ENCODE measurements at regions not wholly inside any gene's neighbourhood (a gene's known extent, or its start where the extent isn't known, plus 50 kb on each side); places are given as distances from the start of the nearest gene placed in this dataset.

DNA sequence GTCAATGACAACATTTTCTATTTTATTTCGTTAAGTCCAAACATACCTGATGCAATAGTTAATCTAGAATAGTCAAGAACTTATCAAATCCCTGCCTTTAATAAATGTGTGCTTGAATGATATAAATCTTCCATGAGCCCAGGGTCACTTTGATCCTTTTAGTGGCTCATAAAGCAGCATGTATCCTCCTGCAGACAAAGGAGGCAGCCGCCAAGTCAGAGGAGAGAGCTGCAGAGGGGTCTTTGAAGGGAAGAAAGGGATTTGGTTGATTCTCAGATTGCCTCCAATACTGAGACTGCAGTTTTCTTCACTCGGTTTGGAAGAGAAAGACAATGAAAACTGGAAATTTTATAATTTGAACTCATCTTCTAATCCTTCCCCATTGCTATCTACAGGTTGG is 378.4 kb upstream of the PIK3C3 start:
- Mint-ChIP-seq H3K27me3 (ENCODE audit: insufficient read depth, unreplicated experiment) (peaks cover 2% of the 10 kb centered on the region), H3K4me1 (ENCODE audit: low read depth, unreplicated experiment) (no peaks in the 10 kb centered on the region), H3K36me3 (ENCODE audit: insufficient read depth, unreplicated experiment) (no peaks in the 10 kb centered on the region), H3K4me3 (ENCODE audit: unreplicated experiment) (no peak overlapping the region), H3K9me3 (ENCODE audit: unreplicated experiment) (no peaks in the 10 kb centered on the region), H3K27ac (ENCODE audit: unreplicated experiment) (no peak overlapping the region)
- TF ChIP-seq, protein P1, sequence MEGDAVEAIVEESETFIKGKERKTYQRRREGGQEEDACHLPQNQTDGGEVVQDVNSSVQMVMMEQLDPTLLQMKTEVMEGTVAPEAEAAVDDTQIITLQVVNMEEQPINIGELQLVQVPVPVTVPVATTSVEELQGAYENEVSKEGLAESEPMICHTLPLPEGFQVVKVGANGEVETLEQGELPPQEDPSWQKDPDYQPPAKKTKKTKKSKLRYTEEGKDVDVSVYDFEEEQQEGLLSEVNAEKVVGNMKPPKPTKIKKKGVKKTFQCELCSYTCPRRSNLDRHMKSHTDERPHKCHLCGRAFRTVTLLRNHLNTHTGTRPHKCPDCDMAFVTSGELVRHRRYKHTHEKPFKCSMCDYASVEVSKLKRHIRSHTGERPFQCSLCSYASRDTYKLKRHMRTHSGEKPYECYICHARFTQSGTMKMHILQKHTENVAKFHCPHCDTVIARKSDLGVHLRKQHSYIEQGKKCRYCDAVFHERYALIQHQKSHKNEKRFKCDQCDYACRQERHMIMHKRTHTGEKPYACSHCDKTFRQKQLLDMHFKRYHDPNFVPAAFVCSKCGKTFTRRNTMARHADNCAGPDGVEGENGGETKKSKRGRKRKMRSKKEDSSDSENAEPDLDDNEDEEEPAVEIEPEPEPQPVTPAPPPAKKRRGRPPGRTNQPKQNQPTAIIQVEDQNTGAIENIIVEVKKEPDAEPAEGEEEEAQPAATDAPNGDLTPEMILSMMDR (IDR thresholded peaks at IDR 0.05; ENCODE audit: insufficient read depth in 1 of 2, low read depth in 1 of 2, low read length in 1 of 2, severe bottlenecking in 1 of 2, unreplicated experiment in 1 of 2) = no peak
- Histone ChIP-seq H3K27me3 (replicated peaks; ENCODE audit: control insufficient read depth, insufficient read depth, low read length) (no peaks in the 10 kb centered on the region), H3K4me3 (ENCODE audit: low read depth, low read length) (no peak overlapping the region), H3K4me1 (no peaks in the 10 kb centered on the region), H3K9me3 (no peaks in the 10 kb centered on the region), H3K36me3 (ENCODE audit: control insufficient read depth, insufficient read depth, low read length) (no peaks in the 10 kb centered on the region)
- intact Hi-C loops (cut with micrococcal nuclease; ENCODE audit: unreplicated experiment) = no loop called here
- POLR2A ChIA-PET = no interaction called here
- DNase-seq = no peak
- CTCF ChIA-PET = no interaction called here
- no TSS peak for BruUV-seq (replicated peaks)

DNA sequence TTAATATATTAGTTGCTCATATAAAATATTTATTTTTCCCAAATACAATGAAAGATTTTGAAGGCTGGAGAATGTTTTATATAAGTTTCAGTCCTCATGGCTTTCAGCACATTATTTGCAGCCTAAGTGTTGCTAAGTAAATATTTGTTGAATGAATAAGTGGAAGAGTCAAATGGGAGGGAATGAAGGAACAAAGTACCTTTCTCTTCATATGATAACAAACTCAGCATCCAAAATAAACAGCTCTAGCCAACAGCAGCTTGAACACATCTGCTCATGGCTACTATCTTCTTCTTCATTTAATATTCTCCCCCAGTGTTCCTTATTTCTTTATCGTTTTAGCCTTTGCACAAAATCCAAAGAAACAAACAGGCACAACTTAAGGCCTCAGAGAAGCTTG is 385.2 kb upstream of the PIK3C3 start:
- Mint-ChIP-seq H3K36me3 (ENCODE audit: insufficient read depth, unreplicated experiment) (no peaks in the 10 kb centered on the region), H3K4me1 (ENCODE audit: low read depth, unreplicated experiment) (no peaks in the 10 kb centered on the region), H3K27ac (ENCODE audit: unreplicated experiment) (no peak overlapping the region), H3K9me3 (ENCODE audit: unreplicated experiment) (no peaks in the 10 kb centered on the region), H3K4me3 (ENCODE audit: unreplicated experiment) (no peak overlapping the region), H3K27me3 (ENCODE audit: insufficient read depth, unreplicated experiment) (no peaks in the 10 kb centered on the region)
- no peaks in the 10 kb centered on the region for H3K4me1 ChIP-seq
- no peaks in the 10 kb centered on the region for H3K27me3 ChIP-seq (replicated peaks; ENCODE audit: control insufficient read depth, insufficient read depth, low read length)
- ChIA-PET POLR2A (no interaction called here), CTCF (no interaction called here)
- TF ChIP-seq, protein P1 (IDR thresholded peaks at IDR 0.05; ENCODE audit: insufficient read depth in 1 of 2, low read depth in 1 of 2, low read length in 1 of 2, severe bottlenecking in 1 of 2, unreplicated experiment in 1 of 2) = no peak
- no peak for DNase-seq
- no peak overlapping the region for H3K4me3 ChIP-seq (ENCODE audit: low read depth, low read length)
- no TSS peak for BruUV-seq (replicated peaks)
- intact Hi-C loops (cut with micrococcal nuclease; ENCODE audit: unreplicated experiment) = no loop called here
- H3K9me3 ChIP-seq = no peaks in the 10 kb centered on the region
- H3K36me3 ChIP-seq (ENCODE audit: control insufficient read depth, insufficient read depth, low read length) = no peaks in the 10 kb centered on the region

DNA sequence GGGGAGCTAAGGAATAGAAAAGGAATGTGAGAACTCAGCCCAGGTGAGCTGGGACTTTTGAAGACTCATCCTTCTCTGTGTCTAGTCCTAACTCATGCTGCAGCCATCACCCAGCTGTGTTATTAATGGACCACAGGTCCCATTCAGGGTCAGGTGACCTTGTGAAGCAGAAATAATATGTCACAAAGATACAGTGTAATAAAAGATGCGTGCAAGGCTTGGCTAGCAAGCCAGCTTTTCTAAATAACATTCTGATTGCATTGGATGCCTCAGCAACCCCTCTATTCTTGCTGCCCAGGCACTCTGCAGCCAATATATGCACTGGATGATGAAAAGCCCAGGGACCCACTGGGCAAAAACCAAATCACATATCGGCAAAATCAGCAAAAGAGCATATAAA is 393.1 kb upstream of the PIK3C3 start:
- Histone ChIP-seq H3K4me3 (ENCODE audit: low read depth, low read length) (no peak overlapping the region), H3K9me3 (no peaks in the 10 kb centered on the region), H3K36me3 (ENCODE audit: control insufficient read depth, insufficient read depth, low read length) (no peaks in the 10 kb centered on the region), H3K27me3 (replicated peaks; ENCODE audit: control insufficient read depth, insufficient read depth, low read length) (no peaks in the 10 kb centered on the region), H3K4me1 (no peaks in the 10 kb centered on the region)
- TF ChIP-seq, protein P1 (IDR thresholded peaks at IDR 0.05; ENCODE audit: insufficient read depth in 1 of 2, low read depth in 1 of 2, low read length in 1 of 2, severe bottlenecking in 1 of 2, unreplicated experiment in 1 of 2) = no peak
- ChIA-PET CTCF (no interaction called here), POLR2A (no interaction called here)
- Mint-ChIP-seq H3K9me3 (ENCODE audit: unreplicated experiment) (no peaks in the 10 kb centered on the region), H3K4me1 (ENCODE audit: low read depth, unreplicated experiment) (no peaks in the 10 kb centered on the region), H3K4me3 (ENCODE audit: unreplicated experiment) (no peak overlapping the region), H3K27me3 (ENCODE audit: insufficient read depth, unreplicated experiment) (no peaks in the 10 kb centered on the region), H3K36me3 (ENCODE audit: insufficient read depth, unreplicated experiment) (no peaks in the 10 kb centered on the region), H3K27ac (ENCODE audit: unreplicated experiment) (no peak overlapping the region)
- intact Hi-C loops (cut with micrococcal nuclease; ENCODE audit: unreplicated experiment) = no loop called here
- DNase-seq = no peak
- BruUV-seq (replicated peaks) = no TSS peak

Data from Caco-2 (cell line).